HUES64 (cell line): ENCODE measurements at regions not wholly inside any gene's neighbourhood (a gene's known extent, or its start where the extent isn't known, plus 50 kb on each side); places are given as distances from the start of the nearest gene placed in this dataset.
"Not testable (repeated sequence)": the region's sequence is repeated elsewhere in the genome, so short reads cannot be mapped to it uniquely, and the experiment has no call there.

ENCODE experiments used
- H3K27ac ChIP-seq: 2 replicates; pipeline ENCODE4 v1.7.0; 2013; ENCODE audit warnings: low read depth, low read length, inconsistent platforms
- H3K27me3 ChIP-seq: 2 replicates; pipeline ENCODE4 v1.6.1; 2013; ENCODE audit warnings: mild to moderate bottlenecking, low read length; ENCODE audit not compliant: insufficient read depth
- H3K36me3 ChIP-seq: 2 replicates; pipeline ENCODE4 v1.6.1; 2013; ENCODE audit warnings: mild to moderate bottlenecking, low read length; ENCODE audit not compliant: insufficient read depth
- H3K4me1 ChIP-seq: 2 replicates; pipeline ENCODE4 v1.6.1; 2013; ENCODE audit warnings: mild to moderate bottlenecking, low read length, moderate library complexity; ENCODE audit not compliant: insufficient read depth
- H3K4me3 ChIP-seq: 2 replicates; pipeline ENCODE4 v1.5.1; 2013; ENCODE audit warnings: mild to moderate bottlenecking, low read length, moderate library complexity
- H3K9ac ChIP-seq: 2 replicates; pipeline ENCODE4 v1.6.1; 2013; ENCODE audit warnings: mild to moderate bottlenecking, low read depth, low read length
- H3K9me3 ChIP-seq: 2 replicates; pipeline ENCODE4 v1.6.1; 2013; ENCODE audit warnings: low read depth, low read length; ENCODE audit not compliant: insufficient read depth
- WGBS: fragments of 150-250, 120-280 bp; methylation state at CpG from one replicate; pipeline ENCODE4 v1.1.7; 2013; ENCODE audit warnings: missing lambda C conversion rate; 5-methylcytosine and 5-hydroxymethylcytosine counted together

GRCh38 chr11:89545691-89546090 is 54.5 kb upstream of the NOX4 start:
- no peaks in the 10 kb centered on the region for H3K9me3 ChIP-seq
- no peak overlapping the region for H3K27ac ChIP-seq
- WGBS = 90% methylated on average over 3 of the region's 3 CpGs
- no peak overlapping the region for H3K9ac ChIP-seq
- H3K4me1 ChIP-seq = no peaks in the 10 kb centered on the region
- H3K4me3 ChIP-seq = no peak overlapping the region
- peaks cover 2% of the 10 kb centered on the region for H3K27me3 ChIP-seq
- H3K36me3 ChIP-seq = no peaks in the 10 kb centered on the region

- no CpG with 5 or more reads among the region's 1 CpG for WGBS
- not testable (repeated sequence) for H3K27ac ChIP-seq, H3K4me1 ChIP-seq, H3K36me3 ChIP-seq, H3K4me3 ChIP-seq, H3K9ac ChIP-seq, H3K9me3 ChIP-seq
- H3K27me3 ChIP-seq = peaks cover 58% of the 10 kb centered on the region
Measured at GRCh38 chr11:89555781-89556180, 64.6 kb upstream of the NOX4 start.

DNA sequence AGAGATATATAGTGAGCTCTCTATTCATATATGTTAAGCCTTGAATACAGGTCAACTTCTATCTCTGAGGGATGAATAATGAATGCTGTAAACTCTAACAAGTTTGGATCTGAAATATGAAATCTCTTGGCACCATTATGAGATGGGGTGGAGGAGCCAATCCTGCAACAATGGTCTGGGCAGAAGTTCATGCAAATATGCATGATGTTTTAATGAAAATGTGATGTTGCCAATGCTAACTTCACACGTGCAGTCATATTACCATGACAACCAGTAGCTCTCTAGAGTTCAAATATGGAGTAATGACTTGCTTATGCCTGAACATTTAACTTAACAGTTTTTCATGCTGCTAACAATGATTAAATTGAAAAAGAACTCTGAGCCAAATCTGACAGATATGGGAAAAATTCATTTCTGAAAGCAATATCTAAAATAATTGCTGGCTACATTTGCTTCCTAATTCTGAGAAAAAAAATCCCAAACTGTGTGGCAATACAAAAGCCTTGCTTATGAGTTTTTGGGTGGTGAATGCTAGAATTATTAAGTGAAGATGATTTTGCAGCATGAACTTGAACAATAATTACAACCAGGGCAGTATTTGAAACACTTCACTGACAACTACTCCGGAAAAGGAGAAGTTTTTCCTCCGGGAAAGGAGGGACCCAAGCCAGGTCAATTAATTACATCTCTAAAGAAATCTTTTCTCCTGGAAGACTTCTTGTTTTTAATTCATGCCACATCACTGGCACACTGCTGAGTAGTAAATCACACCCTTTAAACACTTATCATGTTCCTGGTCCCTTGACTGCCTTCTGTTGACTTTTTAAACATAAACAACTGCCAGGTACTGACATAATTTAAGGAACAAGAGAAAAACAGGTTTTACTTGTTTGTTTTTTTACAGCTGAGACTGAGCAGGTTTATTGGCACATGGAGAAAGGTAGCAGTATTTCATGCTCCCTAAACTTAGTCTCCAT is 65.8 kb upstream of the NOX4 start:
- not testable (repeated sequence) for H3K4me1 ChIP-seq, H3K9ac ChIP-seq, H3K36me3 ChIP-seq, H3K9me3 ChIP-seq, H3K27ac ChIP-seq, H3K4me3 ChIP-seq
- WGBS = 71% methylated on average over 3 of the region's 3 CpGs
- H3K27me3 ChIP-seq = peaks cover 48% of the 10 kb centered on the region

DNA sequence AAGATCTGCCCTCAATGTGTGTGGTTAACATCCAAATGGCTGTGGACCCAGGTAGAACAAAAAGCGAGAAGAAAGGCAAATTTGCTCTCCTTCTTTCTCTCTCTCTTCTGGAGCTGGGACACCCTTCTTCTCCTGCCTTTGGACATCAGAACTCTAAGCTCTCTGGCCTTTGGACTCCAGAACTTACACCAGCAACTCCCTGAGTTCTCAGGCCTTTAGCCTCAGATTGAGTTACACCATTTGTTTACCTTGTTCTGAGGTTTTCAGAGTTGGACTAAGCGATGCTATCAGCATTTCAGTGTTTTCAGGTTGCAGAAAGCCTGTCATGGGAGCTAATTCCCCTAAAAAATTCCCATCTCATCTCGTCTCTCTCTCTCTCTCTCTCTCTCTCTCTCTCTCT is 69.4 kb upstream of the NOX4 start:
- H3K27ac ChIP-seq, H3K4me3 ChIP-seq, H3K36me3 ChIP-seq, H3K4me1 ChIP-seq, H3K9ac ChIP-seq, H3K9me3 ChIP-seq: not testable (repeated sequence)
- 94% methylated on average over 2 of the region's 3 CpGs for WGBS
- peaks cover 12% of the 10 kb centered on the region for H3K27me3 ChIP-seq

- H3K4me1 ChIP-seq, H3K9ac ChIP-seq, H3K4me3 ChIP-seq, H3K9me3 ChIP-seq, H3K36me3 ChIP-seq, H3K27me3 ChIP-seq, H3K27ac ChIP-seq: not testable (repeated sequence)
- WGBS = 81% methylated on average over 2 of the region's 2 CpGs
Measured at GRCh38 chr11:89562731-89563130, 71.6 kb upstream of the NOX4 start.

DNA sequence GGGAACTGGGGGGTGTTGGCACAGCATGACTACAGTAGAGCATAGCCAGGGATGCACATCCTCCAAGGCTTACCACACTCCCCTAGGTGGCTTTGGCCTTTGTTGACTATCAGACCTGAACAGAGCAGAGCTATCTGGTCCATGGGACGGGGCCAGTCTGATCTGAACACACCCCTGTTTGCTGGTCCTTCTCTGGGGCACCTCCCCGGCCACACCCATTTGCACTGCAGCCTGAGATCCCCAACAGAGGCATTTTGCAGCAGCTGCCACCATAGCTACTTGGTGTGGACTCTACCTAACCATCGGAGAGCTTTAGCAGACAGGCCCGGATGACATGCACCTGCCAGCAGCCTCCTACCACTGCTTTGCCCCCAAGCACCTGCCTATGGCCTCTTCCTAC is 75.8 kb upstream of the NOX4 start:
- WGBS = 94% methylated on average over 4 of the region's 4 CpGs
- H3K4me1 ChIP-seq = no peaks in the 10 kb centered on the region

GRCh38 chr11:89569387-89569786 is 78.2 kb upstream of the NOX4 start:
- not testable (repeated sequence) for H3K27ac ChIP-seq, H3K4me3 ChIP-seq, H3K36me3 ChIP-seq, H3K9ac ChIP-seq, H3K9me3 ChIP-seq, H3K4me1 ChIP-seq, H3K27me3 ChIP-seq
- WGBS = 96% methylated on average over 5 of the region's 5 CpGs

More for the DNA sequence above, 75.8 kb upstream of the NOX4 start:
- no peak overlapping the region for H3K9ac ChIP-seq
- no peak overlapping the region for H3K4me3 ChIP-seq
- H3K36me3 ChIP-seq = no peaks in the 10 kb centered on the region
- H3K9me3 ChIP-seq = no peaks in the 10 kb centered on the region
- H3K27ac ChIP-seq = no peak overlapping the region
- H3K27me3 ChIP-seq = no peaks in the 10 kb centered on the region

DNA sequence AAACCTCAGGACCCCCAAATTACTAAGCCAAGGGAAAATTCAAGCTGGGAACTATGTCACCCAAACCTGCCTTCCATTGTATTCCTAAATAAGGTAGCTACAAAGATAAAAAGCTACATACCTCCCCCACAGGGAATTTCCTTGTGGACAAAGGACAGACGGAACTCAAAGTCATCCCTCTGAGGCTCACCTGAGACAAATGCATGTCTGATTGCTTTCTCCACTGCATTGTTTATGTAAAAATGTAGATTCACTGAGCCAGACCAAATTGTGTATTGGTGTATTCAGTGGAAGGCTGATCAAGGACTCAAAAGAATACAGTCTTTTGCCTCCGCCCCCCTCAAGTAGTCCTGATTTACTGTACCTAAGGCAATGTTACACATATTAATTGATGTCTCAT is 80.5 kb upstream of the NOX4 start:
- H3K27me3 ChIP-seq = not testable (repeated sequence)
- WGBS = 70% methylated on average over 2 of the region's 2 CpGs
- peak overlapping the region; percentile 15; the same call in 1 of the 2 replicates for H3K27ac ChIP-seq

DNA sequence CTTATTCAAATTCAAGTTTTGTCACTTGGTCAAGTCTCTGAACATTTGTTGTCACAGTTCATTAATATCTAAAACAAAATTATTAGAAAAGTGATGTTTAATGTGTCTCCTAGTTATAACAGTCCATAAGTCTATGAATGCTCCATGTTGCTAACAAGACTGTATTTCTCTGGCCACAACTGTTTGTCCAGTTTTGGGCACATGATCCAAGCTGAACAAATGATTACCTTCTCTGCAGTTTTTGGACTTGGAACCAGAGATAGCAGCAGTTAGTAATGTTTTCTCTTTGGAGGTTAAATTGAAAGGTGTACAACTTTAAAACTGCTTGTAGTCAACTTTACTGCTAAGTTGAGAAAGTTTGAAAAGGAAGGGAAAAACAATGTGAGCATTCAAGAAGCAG is 84.7 kb upstream of the NOX4 start:
- H3K4me1 ChIP-seq, H3K27me3 ChIP-seq, H3K9me3 ChIP-seq, H3K36me3 ChIP-seq, H3K27ac ChIP-seq, H3K9ac ChIP-seq, H3K4me3 ChIP-seq: not testable (repeated sequence)

More for the DNA sequence above, 80.5 kb upstream of the NOX4 start:
- H3K9me3 ChIP-seq, H3K4me3 ChIP-seq, H3K4me1 ChIP-seq, H3K36me3 ChIP-seq: not testable (repeated sequence)
- H3K9ac ChIP-seq = 0 out of 2 replicates have a peak overlapping the region, but pooled peaks have one; percentile 37

DNA sequence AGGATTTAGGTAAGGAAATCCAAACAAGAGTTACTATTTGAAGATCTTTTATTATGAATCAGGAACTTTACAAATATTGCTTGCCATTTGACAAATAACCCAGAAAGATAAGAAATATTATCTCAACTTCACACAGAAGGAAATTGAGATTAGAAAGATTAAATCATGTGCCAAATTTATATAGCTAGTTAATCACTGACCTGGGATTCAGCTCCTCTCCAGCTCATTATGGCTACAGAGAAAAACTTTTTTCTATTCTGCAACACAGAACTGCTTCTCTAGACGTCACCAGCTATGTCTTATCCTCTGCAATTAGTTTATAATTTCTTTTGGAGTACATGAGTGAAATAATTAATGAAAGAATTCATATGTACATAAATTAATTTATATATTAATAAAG is 86.3 kb upstream of the NOX4 start:
- H3K4me3 ChIP-seq, H3K4me1 ChIP-seq, H3K36me3 ChIP-seq, H3K27me3 ChIP-seq, H3K9me3 ChIP-seq, H3K27ac ChIP-seq, H3K9ac ChIP-seq: not testable (repeated sequence)
- no CpG with 5 or more reads among the region's 1 CpG for WGBS

- WGBS = 91% methylated on average over 2 of the region's 2 CpGs
- no peaks in the 10 kb centered on the region for H3K27me3 ChIP-seq
- H3K36me3 ChIP-seq = no peaks in the 10 kb centered on the region
- H3K9ac ChIP-seq = no peak overlapping the region
- no peak overlapping the region for H3K4me3 ChIP-seq
- no peak overlapping the region for H3K27ac ChIP-seq
- no peaks in the 10 kb centered on the region; the same call in 1 of the 2 replicates for H3K4me1 ChIP-seq
- H3K9me3 ChIP-seq = no peaks in the 10 kb centered on the region
Measured at GRCh38 chr11:89583580-89583979, 92.4 kb upstream of the NOX4 start.

DNA sequence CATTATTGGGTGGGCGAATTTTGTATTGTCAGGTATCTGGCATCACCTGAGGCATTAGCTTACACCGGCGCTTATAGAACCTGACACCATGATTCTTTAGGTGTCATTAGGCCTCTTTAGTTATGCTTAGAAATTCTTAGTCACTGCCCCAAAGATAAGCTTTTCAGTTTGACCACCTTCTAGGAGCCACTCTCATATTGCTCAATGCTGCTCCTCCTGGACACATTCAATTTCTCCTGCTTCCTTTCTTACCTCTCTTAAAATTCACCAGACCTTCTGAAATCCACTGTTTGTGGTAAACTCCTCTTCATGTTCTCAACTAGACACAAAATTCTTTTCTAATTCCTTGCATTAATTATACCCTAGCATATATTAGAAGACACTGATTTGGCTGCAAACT is 93.9 kb upstream of the NOX4 start:
- 95% methylated on average over 3 of the region's 3 CpGs for WGBS
- H3K27me3 ChIP-seq, H3K9me3 ChIP-seq: not testable (repeated sequence)

More for the DNA sequence above, 93.9 kb upstream of the NOX4 start:
- H3K4me3 ChIP-seq, H3K27ac ChIP-seq, H3K36me3 ChIP-seq, H3K4me1 ChIP-seq, H3K9ac ChIP-seq: not testable (repeated sequence)
